Karpas-422 (cell line): ENCODE measurements at regions not wholly inside any gene's neighbourhood (a gene's known extent, or its start where the extent isn't known, plus 50 kb on each side); places are given as distances from the start of the nearest gene placed in this dataset.

Experiments
- DNase-seq: peaks from one replicate; pipeline ENCODE4 v3.0.0-alpha.2; 2015
- H2AFZ ChIP-seq: fragments of 200-600 bp; sonication (generic); 2 replicates; pipeline ENCODE4 v1.6.1; 2014; ENCODE audit warnings: antibody characterized with exemption, low read length, mixed read lengths
- H3K27ac ChIP-seq: fragments of 200-600 bp; sonication (generic); 2 replicates; pipeline ENCODE4 v1.5.1; 2014; ENCODE audit warnings: mild to moderate bottlenecking, low read length, moderate library complexity
- H3K27me3 ChIP-seq: fragments of 200-600 bp; sonication (generic); 2 replicates; pipeline ENCODE4 v1.6.1; 2014; ENCODE audit warnings: low read length, mixed read lengths
- H3K36me3 ChIP-seq: fragments of 200-600 bp; sonication (generic); 2 replicates; pipeline ENCODE4 v1.6.1; 2014; ENCODE audit warnings: low read length, mixed read lengths; ENCODE audit not compliant: insufficient read depth
- H3K4me1 ChIP-seq: fragments of 200-600 bp; sonication (generic); 2 replicates; pipeline ENCODE4 v1.6.1; 2014; ENCODE audit warnings: mild to moderate bottlenecking, low read length, mixed read lengths
- H3K4me2 ChIP-seq: fragments of 200-600 bp; sonication (generic); 2 replicates; pipeline ENCODE4 v1.6.1; 2014; ENCODE audit warnings: low read length, low read depth, mild to moderate bottlenecking; ENCODE audit not compliant: poor library complexity, severe bottlenecking
- H3K4me3 ChIP-seq: fragments of 200-600 bp; sonication (generic); 2 replicates; pipeline ENCODE4 v1.5.1; 2014; ENCODE audit warnings: mild to moderate bottlenecking, antibody characterized with exemption, low read length, mixed read lengths
- H3K79me2 ChIP-seq: fragments of 200-600 bp; sonication (generic); 2 replicates; pipeline ENCODE4 v1.6.1; 2014; ENCODE audit warnings: mild to moderate bottlenecking, low read length, mixed read lengths
- H3K9ac ChIP-seq: fragments of 200-600 bp; sonication (generic); 2 replicates; pipeline ENCODE4 v1.6.0; 2014; ENCODE audit warnings: low read length
- H3K9me2 ChIP-seq: fragments of 200-600 bp; sonication (generic), shearing (Covaris generic); replicated peaks from 2 replicates; pipeline ENCODE4 v1.6.0; 2014; ENCODE audit warnings: mild to moderate bottlenecking, low read length, moderate library complexity; ENCODE audit not compliant: insufficient read depth
- H3K9me3 ChIP-seq: fragments of 300-700, 200-600 bp; sonication (generic); 2 replicates; pipeline ENCODE4 v1.6.1; 2014; ENCODE audit warnings: low read length, mixed read lengths
- H4K20me1 ChIP-seq: fragments of 200-600 bp; sonication (generic); 2 replicates; pipeline ENCODE4 v1.6.1; 2014; ENCODE audit warnings: mild to moderate bottlenecking, antibody characterized with exemption, low read length, low read depth; ENCODE audit not compliant: insufficient read depth

GRCh38 chr20:39249798-39250197 is 287.7 kb downstream of the DHX35 start:
- no peak overlapping the region for H3K4me3 ChIP-seq
- H3K27me3 ChIP-seq = no peaks in the 10 kb centered on the region; the same call in 1 of the 2 replicates
- no peak for DNase-seq
- H2AFZ ChIP-seq = no peak overlapping the region
- no peak overlapping the region for H3K27ac ChIP-seq
- peaks cover 9% of the 10 kb centered on the region for H3K4me1 ChIP-seq
- no peak overlapping the region for H3K9ac ChIP-seq
- no peaks in the 10 kb centered on the region for H3K79me2 ChIP-seq
- no peaks in the 10 kb centered on the region for H3K9me3 ChIP-seq
- H3K9me2 ChIP-seq = no peaks in the 10 kb centered on the region
- H4K20me1 ChIP-seq = 0 out of 2 replicates have a peak, but pooled peaks cover 3% of the 10 kb centered on the region
- H3K36me3 ChIP-seq = no peaks in the 10 kb centered on the region
- no peak overlapping the region for H3K4me2 ChIP-seq

DNA sequence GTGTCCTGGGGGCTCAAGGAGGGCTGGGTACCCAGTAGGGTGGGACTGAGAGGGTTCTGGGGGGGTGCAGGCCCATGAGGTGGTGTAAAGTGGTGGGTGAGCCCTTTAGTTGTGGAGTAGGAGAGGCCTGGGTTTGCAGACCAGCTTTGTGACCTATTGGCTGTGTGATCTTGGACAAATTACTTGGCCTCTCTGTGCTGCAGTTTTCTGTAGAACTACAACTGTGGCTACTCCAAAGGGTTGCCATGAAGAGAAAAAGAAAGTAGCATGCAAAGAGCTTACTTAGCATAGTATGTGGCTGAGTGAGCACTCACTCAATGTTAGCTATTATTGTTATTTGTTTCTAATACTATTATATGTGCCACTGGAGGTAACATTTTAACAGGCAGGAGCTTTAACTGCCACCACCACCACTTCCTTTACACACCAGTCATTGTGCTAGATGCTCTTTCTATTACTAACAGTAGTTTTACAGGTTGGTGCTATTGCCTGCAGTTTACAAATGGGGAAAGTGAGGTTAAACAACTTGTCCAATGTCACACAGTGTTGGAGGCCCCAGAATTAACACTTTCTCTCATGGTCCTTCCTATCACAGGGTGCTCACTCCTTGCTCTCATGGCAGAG is 286.8 kb downstream of the DHX35 start:
- no peak overlapping the region for H3K27ac ChIP-seq
- no peak overlapping the region for H3K9ac ChIP-seq
- no peak overlapping the region for H2AFZ ChIP-seq
- H3K4me3 ChIP-seq = no peak overlapping the region
- H3K9me2 ChIP-seq = no peaks in the 10 kb centered on the region
- no peaks in the 10 kb centered on the region for H3K36me3 ChIP-seq
- no peak for DNase-seq
- no peak overlapping the region for H3K4me2 ChIP-seq
- no peaks in the 10 kb centered on the region for H3K9me3 ChIP-seq
- H3K79me2 ChIP-seq = no peaks in the 10 kb centered on the region
- H3K4me1 ChIP-seq = peaks cover 9% of the 10 kb centered on the region
- H3K27me3 ChIP-seq = no peaks in the 10 kb centered on the region; the same call in 1 of the 2 replicates
- H4K20me1 ChIP-seq = 0 out of 2 replicates have a peak, but pooled peaks cover 3% of the 10 kb centered on the region

DNA sequence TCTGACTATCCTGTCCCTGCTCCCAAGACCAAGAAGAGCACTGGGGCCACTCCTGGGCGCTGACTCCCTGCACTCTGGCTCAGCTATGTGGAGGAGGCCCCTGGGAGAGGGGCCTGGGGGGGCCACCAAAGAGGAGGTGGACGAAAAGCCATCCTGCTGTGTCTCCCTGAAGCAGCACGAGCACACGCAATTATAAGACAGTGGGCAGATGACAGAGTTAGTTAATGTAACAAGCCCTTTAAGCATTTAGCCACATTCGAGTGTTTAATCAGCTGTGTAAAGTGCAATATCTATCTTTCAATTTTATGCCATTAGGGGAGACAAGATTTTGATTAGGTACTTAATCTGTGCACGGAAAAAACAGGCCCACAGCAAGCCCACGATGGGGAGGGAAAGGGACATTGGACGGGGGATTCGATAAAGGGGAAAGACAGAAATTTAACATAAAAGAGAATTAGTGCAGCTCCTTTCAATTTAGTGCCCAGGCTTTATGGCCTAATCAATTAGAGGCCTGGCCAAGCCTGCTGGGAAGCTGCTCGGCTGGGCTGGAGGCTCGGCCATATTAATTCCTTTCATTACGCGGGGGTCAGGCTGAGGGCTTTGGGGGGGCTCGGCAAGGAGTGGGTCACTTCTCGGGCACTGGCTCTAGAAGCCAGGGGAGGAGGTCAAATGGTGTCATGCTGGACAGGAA is 286.2 kb downstream of the DHX35 start:
- Histone ChIP-seq H3K9me2 (no peaks in the 10 kb centered on the region), H3K27ac (no peak overlapping the region), H3K4me3 (no peak overlapping the region), H3K4me1 (peaks cover 9% of the 10 kb centered on the region), H3K27me3 (no peaks in the 10 kb centered on the region; the same call in 1 of the 2 replicates), H3K79me2 (no peaks in the 10 kb centered on the region), H3K4me2 (no peak overlapping the region), H3K36me3 (no peaks in the 10 kb centered on the region), H3K9ac (no peak overlapping the region), H3K9me3 (no peaks in the 10 kb centered on the region), H2AFZ (no peak overlapping the region), H4K20me1 (0 out of 2 replicates have a peak, but pooled peaks cover 3% of the 10 kb centered on the region)
- DNase-seq = no peak

GRCh38 chr20:39246436-39246835 is 284.3 kb downstream of the DHX35 start:
- H3K9me3 ChIP-seq = no peaks in the 10 kb centered on the region
- H3K27me3 ChIP-seq = no peaks in the 10 kb centered on the region; the same call in 1 of the 2 replicates
- no peak for DNase-seq
- H3K9me2 ChIP-seq = no peaks in the 10 kb centered on the region
- H3K79me2 ChIP-seq = no peaks in the 10 kb centered on the region
- H3K36me3 ChIP-seq = no peaks in the 10 kb centered on the region
- no peaks in the 10 kb centered on the region for H4K20me1 ChIP-seq
- H3K4me1 ChIP-seq = no peaks in the 10 kb centered on the region
- H3K9ac ChIP-seq = no peak overlapping the region
- no peak overlapping the region for H3K4me3 ChIP-seq
- no peak overlapping the region for H3K27ac ChIP-seq
- no peak overlapping the region for H3K4me2 ChIP-seq
- H2AFZ ChIP-seq = no peak overlapping the region

DNA sequence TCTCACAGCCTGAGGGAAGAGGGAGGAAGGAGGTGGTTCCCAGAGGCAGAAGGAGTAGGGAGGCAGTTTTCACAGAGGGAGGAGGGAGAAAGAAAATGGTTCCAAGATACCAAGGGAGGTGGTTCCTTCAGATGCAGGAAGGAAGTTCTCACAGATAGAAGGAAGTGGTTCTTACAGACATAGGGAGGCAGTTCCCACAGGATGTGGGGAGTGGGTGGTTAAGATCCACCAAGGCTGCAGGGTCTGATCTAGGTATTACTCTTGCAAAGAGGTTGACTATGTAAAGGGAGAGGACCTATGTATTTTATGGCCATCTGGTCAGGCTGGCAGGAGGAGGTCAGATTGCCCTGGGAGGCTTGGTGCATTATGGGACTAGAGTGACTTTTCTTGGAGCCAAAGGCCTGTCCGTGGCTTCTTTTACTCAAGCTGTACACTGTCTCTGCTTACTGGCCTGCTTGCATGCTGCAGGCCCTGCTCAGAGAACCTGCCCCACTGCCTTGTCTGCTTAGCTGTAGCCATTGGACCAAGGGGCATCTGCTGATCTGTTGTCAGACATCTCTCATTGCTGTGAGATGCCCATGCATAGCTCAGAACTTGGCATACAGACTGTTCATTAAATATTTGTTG is 283.7 kb downstream of the DHX35 start:
- H3K79me2 ChIP-seq = no peaks in the 10 kb centered on the region
- DNase-seq = no peak
- H3K27me3 ChIP-seq = no peaks in the 10 kb centered on the region; the same call in 1 of the 2 replicates
- no peaks in the 10 kb centered on the region for H3K9me3 ChIP-seq
- no peak overlapping the region for H3K27ac ChIP-seq
- H3K36me3 ChIP-seq = no peaks in the 10 kb centered on the region
- no peak overlapping the region for H3K4me2 ChIP-seq
- H3K9me2 ChIP-seq = no peaks in the 10 kb centered on the region
- H3K4me3 ChIP-seq = no peak overlapping the region
- H3K9ac ChIP-seq = no peak overlapping the region
- no peak overlapping the region for H2AFZ ChIP-seq
- no peaks in the 10 kb centered on the region for H4K20me1 ChIP-seq
- no peaks in the 10 kb centered on the region for H3K4me1 ChIP-seq

GRCh38 chr20:39243962-39244361 is 281.8 kb downstream of the DHX35 start:
- DNase-seq = no peak
- H3K4me2 ChIP-seq = no peak overlapping the region
- H3K9me3 ChIP-seq = no peaks in the 10 kb centered on the region
- no peaks in the 10 kb centered on the region for H3K36me3 ChIP-seq
- no peaks in the 10 kb centered on the region for H3K9me2 ChIP-seq
- no peaks in the 10 kb centered on the region for H3K79me2 ChIP-seq
- H3K27ac ChIP-seq = no peak overlapping the region
- no peaks in the 10 kb centered on the region; the same call in 1 of the 2 replicates for H3K27me3 ChIP-seq
- no peaks in the 10 kb centered on the region for H4K20me1 ChIP-seq
- H2AFZ ChIP-seq = no peak overlapping the region
- H3K4me3 ChIP-seq = no peak overlapping the region
- no peaks in the 10 kb centered on the region for H3K4me1 ChIP-seq
- no peak overlapping the region for H3K9ac ChIP-seq

DNA sequence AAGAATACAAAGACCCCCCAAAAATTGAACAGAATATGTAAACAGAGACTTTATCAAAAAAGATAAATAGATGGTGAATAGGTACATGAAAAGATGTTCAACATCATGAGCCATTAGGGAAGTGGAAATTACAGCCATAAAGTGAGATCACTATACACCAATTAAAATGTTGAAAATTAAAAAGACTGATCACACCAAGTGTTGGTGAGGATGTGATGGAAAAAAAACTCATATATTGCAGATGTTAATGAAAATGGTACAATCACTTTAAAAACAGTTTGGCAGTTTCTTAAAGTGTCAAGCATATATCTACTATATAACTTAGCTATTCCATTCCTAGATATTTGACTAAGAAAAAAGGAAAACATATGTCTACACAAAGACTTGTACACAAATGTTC is 280.5 kb downstream of the DHX35 start:
- no peaks in the 10 kb centered on the region for H3K79me2 ChIP-seq

DNA sequence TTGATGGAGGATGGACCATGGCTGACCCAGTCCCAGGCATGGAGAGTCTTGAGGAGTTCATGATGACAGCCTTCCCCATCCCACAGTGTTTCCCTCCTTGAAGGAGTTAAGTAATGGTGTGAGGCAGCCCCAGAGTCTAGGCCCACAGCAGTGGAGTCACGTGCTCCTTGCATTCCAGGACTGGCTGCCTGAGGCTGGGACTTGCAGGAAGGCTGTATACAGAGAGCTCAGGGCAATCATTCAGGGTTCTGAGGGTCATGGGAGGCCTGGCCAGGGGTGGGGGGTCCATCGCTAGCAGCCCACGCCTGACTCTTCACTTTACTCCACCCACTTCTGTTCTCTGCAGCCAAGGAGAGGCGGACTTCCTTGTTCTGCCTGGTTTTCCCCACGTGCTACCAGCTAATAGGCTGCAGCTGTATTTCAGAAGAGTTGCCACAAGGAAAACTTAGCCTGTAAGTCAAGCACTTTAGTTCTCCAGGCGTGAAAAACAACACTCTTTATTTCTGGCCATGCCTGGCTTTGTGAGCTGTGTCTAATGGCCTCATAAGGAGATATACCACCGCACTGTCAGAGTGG is 272.5 kb downstream of the DHX35 start:
- Histone ChIP-seq H2AFZ (no peak overlapping the region), H3K4me3 (no peak overlapping the region), H3K79me2 (no peaks in the 10 kb centered on the region), H3K4me1 (no peaks in the 10 kb centered on the region), H3K9me2 (no peaks in the 10 kb centered on the region), H3K4me2 (no peak overlapping the region), H3K27me3 (peaks cover 2% of the 10 kb centered on the region; the same call in 1 of the 2 replicates), H4K20me1 (no peaks in the 10 kb centered on the region), H3K9me3 (no peaks in the 10 kb centered on the region), H3K9ac (no peak overlapping the region), H3K36me3 (no peaks in the 10 kb centered on the region), H3K27ac (no peak overlapping the region)
- no peak for DNase-seq

More for the DNA sequence above, 280.5 kb downstream of the DHX35 start:
- no peak overlapping the region for H2AFZ ChIP-seq
- H3K36me3 ChIP-seq = no peaks in the 10 kb centered on the region
- no peaks in the 10 kb centered on the region for H3K4me1 ChIP-seq
- no peaks in the 10 kb centered on the region for H3K9me3 ChIP-seq
- no peak overlapping the region for H3K27ac ChIP-seq
- H3K9me2 ChIP-seq = no peaks in the 10 kb centered on the region
- no peaks in the 10 kb centered on the region for H4K20me1 ChIP-seq
- no peak overlapping the region for H3K4me3 ChIP-seq
- no peak for DNase-seq
- H3K4me2 ChIP-seq = no peak overlapping the region
- no peaks in the 10 kb centered on the region; the same call in 1 of the 2 replicates for H3K27me3 ChIP-seq
- no peak overlapping the region for H3K9ac ChIP-seq
